MM.1S (cell line): ENCODE measurements at regions not wholly inside any gene's neighbourhood (a gene's known extent, or its start where the extent isn't known, plus 50 kb on each side); places are given as distances from the start of the nearest gene placed in this dataset.

ENCODE experiments used
- DNase-seq: peaks from one replicate; pipeline ENCODE4 v3.0.0-alpha.2; 2015
- H2AFZ ChIP-seq: fragments of 300-600 bp; sonication (generic); 2 replicates; pipeline ENCODE4 v1.6.0; 2016; ENCODE audit warnings: antibody characterized with exemption, low read length
- H3F3A ChIP-seq: fragments of 300-600 bp; sonication (generic); 2 replicates; pipeline ENCODE4 v1.6.1; 2016; ENCODE audit warnings: mild to moderate bottlenecking, antibody characterized with exemption, low read length, moderate library complexity, mixed read lengths; ENCODE audit not compliant: insufficient read depth
- H3K27ac ChIP-seq: fragments of 300-600 bp; sonication (generic); 2 replicates; pipeline ENCODE4 v1.5.1; 2016; ENCODE audit warnings: mild to moderate bottlenecking, low read length
- H3K27me3 ChIP-seq: fragments of 300-600 bp; sonication (generic); replicated peaks from 2 replicates; pipeline ENCODE4 v1.6.0; 2016; ENCODE audit warnings: low read length; ENCODE audit not compliant: insufficient read depth
- H3K36me3 ChIP-seq: fragments of 300-600 bp; sonication (generic); replicated peaks from 2 replicates; pipeline ENCODE4 v1.6.1; 2016; ENCODE audit warnings: mild to moderate bottlenecking, low read length, mixed read lengths; ENCODE audit not compliant: insufficient read depth
- H3K4me1 ChIP-seq: fragments of 300-600 bp; sonication (generic); 2 replicates; pipeline ENCODE4 v1.6.1; 2016; ENCODE audit warnings: low read length, mixed read lengths
- H3K4me2 ChIP-seq: fragments of 300-600 bp; sonication (generic); 2 replicates; pipeline ENCODE4 v1.6.0; 2016; ENCODE audit warnings: low read depth, low read length
- H3K4me3 ChIP-seq: fragments of 300-600 bp; sonication (generic); 2 replicates; pipeline ENCODE4 v1.5.1; 2016; ENCODE audit warnings: low read length, mixed read lengths
- H3K79me2 ChIP-seq: fragments of 300-600 bp; sonication (generic); 2 replicates; pipeline ENCODE4 v1.6.1; 2016; ENCODE audit warnings: mixed run types, low read length, mixed read lengths
- H3K9ac ChIP-seq: fragments of 300-600 bp; sonication (generic); 2 replicates; pipeline ENCODE4 v1.6.1; 2016; ENCODE audit warnings: low read length, mixed read lengths
- H3K9me2 ChIP-seq: fragments of 300-600 bp; sonication (generic); replicated peaks from 2 replicates; pipeline ENCODE4 v1.6.1; 2016; ENCODE audit warnings: mild to moderate bottlenecking, low read length, mixed read lengths; ENCODE audit not compliant: insufficient read depth
- H3K9me3 ChIP-seq: fragments of 300-600 bp; sonication (generic); replicated peaks from 2 replicates; pipeline ENCODE4 v1.6.1; 2016; ENCODE audit warnings: mild to moderate bottlenecking, low read length, mixed read lengths; ENCODE audit not compliant: insufficient read depth
- H4K20me1 ChIP-seq: fragments of 300-600 bp; sonication (generic); 2 replicates; pipeline ENCODE4 v1.6.1; 2016; ENCODE audit warnings: mild to moderate bottlenecking, low read length, moderate library complexity, mixed read lengths; ENCODE audit not compliant: insufficient read depth
- EZH2 ChIP-seq: fragments of 300-600 bp; sonication (generic); optimal IDR thresholded peaks from 2 replicates; pipeline ENCODE3; 2017; ENCODE audit warnings: low read depth, mild to moderate bottlenecking, antibody characterized with exemption, low read length, mixed read lengths
- EZH2phosphoT487 ChIP-seq: fragments of 300-600 bp; sonication (generic); IDR thresholded peaks from 2 replicates; pipeline ENCODE4 v1.6.1; 2018; ENCODE audit warnings: antibody characterized with exemption, low read length
- TF ChIP-seq, protein P1 (sequence below): fragments of 300-600 bp; sonication (generic); IDR thresholded peaks from 2 replicates; pipeline ENCODE4 v1.5.1; 2016; ENCODE audit warnings: antibody characterized with exemption, low read length, mixed read lengths

DNA sequence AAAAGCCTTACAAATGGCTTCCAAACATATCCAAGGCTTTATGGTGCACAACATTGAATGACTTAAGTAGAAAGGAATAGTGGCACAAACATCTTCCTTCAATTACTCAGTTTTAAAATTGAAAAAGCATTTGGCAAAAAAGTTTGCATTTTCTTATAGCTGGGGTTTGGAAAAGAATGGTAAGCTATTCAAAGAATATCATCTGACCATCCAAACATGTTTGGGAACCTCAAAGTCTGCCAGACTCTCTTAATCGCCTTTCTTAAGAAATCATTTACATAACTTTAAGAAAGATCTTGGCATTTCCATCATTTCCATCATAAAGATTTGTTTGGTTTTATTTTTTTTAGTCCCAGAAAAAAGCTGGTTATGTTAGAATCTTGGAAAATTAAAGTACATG is 210.1 kb upstream of the PELI2 start:
- Histone ChIP-seq H3K9ac (no peak overlapping the region), H3K27ac (no peak overlapping the region), H3K27me3 (no peaks in the 10 kb centered on the region), H3K4me1 (no peaks in the 10 kb centered on the region), H3K36me3 (no peaks in the 10 kb centered on the region), H3F3A (no peaks in the 10 kb centered on the region), H3K4me2 (no peak overlapping the region), H3K9me3 (no peaks in the 10 kb centered on the region), H2AFZ (no peak overlapping the region), H3K4me3 (no peak overlapping the region), H4K20me1 (no peaks in the 10 kb centered on the region), H3K9me2 (no peaks in the 10 kb centered on the region), H3K79me2 (no peaks in the 10 kb centered on the region)
- no peak for DNase-seq
- TF ChIP-seq, protein P1, sequence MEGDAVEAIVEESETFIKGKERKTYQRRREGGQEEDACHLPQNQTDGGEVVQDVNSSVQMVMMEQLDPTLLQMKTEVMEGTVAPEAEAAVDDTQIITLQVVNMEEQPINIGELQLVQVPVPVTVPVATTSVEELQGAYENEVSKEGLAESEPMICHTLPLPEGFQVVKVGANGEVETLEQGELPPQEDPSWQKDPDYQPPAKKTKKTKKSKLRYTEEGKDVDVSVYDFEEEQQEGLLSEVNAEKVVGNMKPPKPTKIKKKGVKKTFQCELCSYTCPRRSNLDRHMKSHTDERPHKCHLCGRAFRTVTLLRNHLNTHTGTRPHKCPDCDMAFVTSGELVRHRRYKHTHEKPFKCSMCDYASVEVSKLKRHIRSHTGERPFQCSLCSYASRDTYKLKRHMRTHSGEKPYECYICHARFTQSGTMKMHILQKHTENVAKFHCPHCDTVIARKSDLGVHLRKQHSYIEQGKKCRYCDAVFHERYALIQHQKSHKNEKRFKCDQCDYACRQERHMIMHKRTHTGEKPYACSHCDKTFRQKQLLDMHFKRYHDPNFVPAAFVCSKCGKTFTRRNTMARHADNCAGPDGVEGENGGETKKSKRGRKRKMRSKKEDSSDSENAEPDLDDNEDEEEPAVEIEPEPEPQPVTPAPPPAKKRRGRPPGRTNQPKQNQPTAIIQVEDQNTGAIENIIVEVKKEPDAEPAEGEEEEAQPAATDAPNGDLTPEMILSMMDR, result no peak
- TF ChIP-seq EZH2, result no peak
- TF ChIP-seq EZH2phosphoT487, result no peak

DNA sequence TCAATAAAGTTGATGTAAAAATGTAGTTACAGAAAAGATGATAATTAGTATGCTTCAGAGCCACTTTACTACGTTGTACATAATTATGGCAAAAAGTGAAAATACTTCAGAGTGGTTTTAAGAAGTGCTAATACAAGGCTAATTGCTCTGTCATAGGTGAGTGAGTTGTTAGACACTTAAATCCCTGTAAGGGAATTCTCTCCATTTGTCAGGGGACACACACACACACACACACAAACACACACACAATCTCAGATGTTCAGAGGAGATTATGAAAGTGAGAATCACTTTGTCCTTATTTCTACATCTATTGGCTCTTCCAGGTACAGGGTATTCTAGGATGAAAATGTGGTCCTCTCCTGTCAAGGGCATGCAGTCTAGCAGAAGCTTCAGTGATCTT is 208.3 kb upstream of the PELI2 start:
- no peaks in the 10 kb centered on the region for H3K9me3 ChIP-seq
- H3K79me2 ChIP-seq, result no peaks in the 10 kb centered on the region
- no peaks in the 10 kb centered on the region for H3K36me3 ChIP-seq
- DNase-seq, result no peak
- no peaks in the 10 kb centered on the region for H3K4me1 ChIP-seq
- no peak overlapping the region for H3K9ac ChIP-seq
- H3K4me2 ChIP-seq, result no peak overlapping the region
- no peak overlapping the region for H3K27ac ChIP-seq
- H3K27me3 ChIP-seq, result no peaks in the 10 kb centered on the region
- H3K4me3 ChIP-seq, result no peak overlapping the region
- no peaks in the 10 kb centered on the region for H3F3A ChIP-seq
- H4K20me1 ChIP-seq, result no peaks in the 10 kb centered on the region
- TF ChIP-seq EZH2phosphoT487 (no peak), EZH2 (no peak)
- TF ChIP-seq, protein P1, result no peak
- H3K9me2 ChIP-seq, result no peaks in the 10 kb centered on the region
- H2AFZ ChIP-seq, result no peak overlapping the region

DNA sequence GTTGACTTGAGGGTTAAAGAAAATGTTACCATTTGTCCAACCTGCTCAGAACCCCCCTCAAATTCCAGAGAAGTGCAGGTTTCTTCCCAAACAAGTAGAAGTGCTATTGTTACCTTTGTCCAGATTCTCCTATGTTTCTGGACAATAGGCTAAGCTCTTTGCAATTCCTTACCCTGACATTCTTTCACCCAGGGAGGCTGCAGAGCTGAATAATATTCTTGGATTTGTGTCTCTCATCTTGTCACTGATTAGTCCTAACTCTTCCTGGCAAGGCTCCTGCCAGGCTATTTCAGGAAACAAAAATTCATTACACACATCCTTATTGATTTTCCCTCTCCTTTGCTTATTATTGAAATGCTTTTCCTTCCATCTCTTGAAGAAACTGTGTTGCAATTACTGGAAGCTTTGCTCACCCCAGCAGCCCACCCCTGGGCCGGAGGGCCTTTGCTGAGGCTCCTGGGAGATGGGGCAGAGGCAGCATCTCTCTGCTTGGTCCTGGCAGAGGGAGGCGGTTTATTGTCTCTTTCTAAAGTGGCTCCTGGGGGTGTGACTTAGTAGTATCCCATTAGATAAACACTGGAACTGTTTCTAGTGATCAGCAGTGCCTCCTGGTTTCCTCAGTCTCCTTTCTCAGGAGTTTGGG is 207.5 kb upstream of the PELI2 start:
- TF ChIP-seq EZH2, result no peak
- TF ChIP-seq EZH2phosphoT487, result no peak
- TF ChIP-seq, protein P1, result no peak
- H3K27me3 ChIP-seq, result no peaks in the 10 kb centered on the region

More for the DNA sequence above, 207.5 kb upstream of the PELI2 start:
- Histone ChIP-seq H3K36me3 (no peaks in the 10 kb centered on the region), H3F3A (no peaks in the 10 kb centered on the region), H3K79me2 (no peaks in the 10 kb centered on the region), H3K27ac (no peak overlapping the region), H2AFZ (no peak overlapping the region), H3K9ac (no peak overlapping the region), H3K9me2 (no peaks in the 10 kb centered on the region), H4K20me1 (no peaks in the 10 kb centered on the region), H3K4me2 (no peak overlapping the region), H3K4me3 (no peak overlapping the region), H3K4me1 (no peaks in the 10 kb centered on the region), H3K9me3 (no peaks in the 10 kb centered on the region)
- DNase-seq, result no peak
